NT2/D1 (cell line): ENCODE measurements at regions not wholly inside any gene's neighbourhood (a gene's known extent, or its start where the extent isn't known, plus 50 kb on each side); places are given as distances from the start of the nearest gene placed in this dataset.

ENCODE experiments used
- DNase-seq: peaks from one replicate; pipeline ENCODE4 v3.0.0-alpha.2; 2011; ENCODE audit warnings: low read depth, low spot score
- H3K27me3 ChIP-seq: 2 replicates; pipeline ENCODE4 v1.6.0; 2011; ENCODE audit warnings: mild to moderate bottlenecking; ENCODE audit not compliant: insufficient read length, insufficient read depth
- H3K36me3 ChIP-seq: 2 replicates; pipeline ENCODE4 v1.6.1; 2011; ENCODE audit warnings: mild to moderate bottlenecking, low read length, mixed read lengths; ENCODE audit not compliant: insufficient read depth, insufficient read length
- H3K4me1 ChIP-seq: 2 replicates; pipeline ENCODE4 v1.5.1; 2011; ENCODE audit not compliant: insufficient read depth, insufficient read length
- H3K4me3 ChIP-seq: 2 replicates; pipeline ENCODE4 v1.5.1; 2011; ENCODE audit warnings: low read depth; ENCODE audit not compliant: insufficient read length
- H3K9ac ChIP-seq: 2 replicates; pipeline ENCODE4 v1.6.0; 2011; ENCODE audit warnings: low read depth; ENCODE audit not compliant: insufficient read length
- H3K9me3 ChIP-seq: 2 replicates; pipeline ENCODE4 v1.5.1; 2011; ENCODE audit warnings: mild to moderate bottlenecking, low read length; ENCODE audit not compliant: insufficient read depth
- SUZ12 ChIP-seq: IDR thresholded peaks from 2 replicates; pipeline ENCODE4 v1.6.1; 2011; ENCODE audit not compliant: insufficient read length, insufficient read depth; ENCODE audit errors: extremely low read depth
- YY1 ChIP-seq: IDR thresholded peaks from 2 replicates; pipeline ENCODE4 v1.6.1; 2011; ENCODE audit not compliant: insufficient read length, insufficient read depth
- ZNF274 ChIP-seq: IDR thresholded peaks from 2 replicates; pipeline ENCODE4 v1.6.1; 2011; ENCODE audit warnings: mild to moderate bottlenecking, low read depth, low read length

GRCh38 chr1:5707566-5708345 is 284.5 kb downstream of the NPHP4 start:
- no peaks in the 10 kb centered on the region for H3K27me3 ChIP-seq
- H3K36me3 ChIP-seq: no peaks in the 10 kb centered on the region
- H3K4me3 ChIP-seq: no peak overlapping the region
- no peak for DNase-seq
- no peak overlapping the region for H3K9ac ChIP-seq
- H3K9me3 ChIP-seq: no peaks in the 10 kb centered on the region
- H3K4me1 ChIP-seq: no peaks in the 10 kb centered on the region
- TF ChIP-seq SUZ12 (no peak), YY1 (no peak), ZNF274 (no peak)

- Histone ChIP-seq H3K4me3 (no peak overlapping the region), H3K27me3 (no peaks in the 10 kb centered on the region), H3K9me3 (no peaks in the 10 kb centered on the region), H3K9ac (no peak overlapping the region), H3K36me3 (no peaks in the 10 kb centered on the region), H3K4me1 (no peaks in the 10 kb centered on the region)
- no peak for DNase-seq
- no peak for TF ChIP-seq YY1
- TF ChIP-seq SUZ12: no peak
Measured at GRCh38 chr1:5706239-5706638, 286.0 kb downstream of the NPHP4 start.

GRCh38 chr1:5705751-5706150 is 286.5 kb downstream of the NPHP4 start:
- TF ChIP-seq ZNF274: no peak
- TF ChIP-seq YY1: no peak
- TF ChIP-seq SUZ12: no peak
- Histone ChIP-seq H3K36me3 (no peaks in the 10 kb centered on the region), H3K27me3 (no peaks in the 10 kb centered on the region), H3K9me3 (no peaks in the 10 kb centered on the region), H3K9ac (no peak overlapping the region), H3K4me1 (no peaks in the 10 kb centered on the region), H3K4me3 (no peak overlapping the region)
- no peak for DNase-seq

- Histone ChIP-seq H3K4me3 (no peak overlapping the region), H3K4me1 (no peaks in the 10 kb centered on the region), H3K27me3 (no peaks in the 10 kb centered on the region), H3K9ac (no peak overlapping the region), H3K36me3 (no peaks in the 10 kb centered on the region), H3K9me3 (no peaks in the 10 kb centered on the region)
- DNase-seq: no peak
- no peak for TF ChIP-seq ZNF274
- no peak for TF ChIP-seq YY1
- no peak for TF ChIP-seq SUZ12
Measured at GRCh38 chr1:5704561-5705514, 287.4 kb downstream of the NPHP4 start.

GRCh38 chr1:5701642-5702041 is 290.6 kb downstream of the NPHP4 start:
- H3K9me3 ChIP-seq: no peaks in the 10 kb centered on the region
- peaks cover 3% of the 10 kb centered on the region for H3K4me1 ChIP-seq
- no peaks in the 10 kb centered on the region for H3K36me3 ChIP-seq
- H3K9ac ChIP-seq: no peak overlapping the region
- H3K4me3 ChIP-seq: no peak overlapping the region
- H3K27me3 ChIP-seq: no peaks in the 10 kb centered on the region
- TF ChIP-seq SUZ12: no peak
- TF ChIP-seq YY1: no peak
- no peak for TF ChIP-seq ZNF274
- no peak for DNase-seq

GRCh38 chr1:5693568-5693967 is 298.7 kb downstream of the NPHP4 start:
- no peak overlapping the region for H3K4me3 ChIP-seq
- TF ChIP-seq YY1 (no peak), ZNF274 (no peak), SUZ12 (no peak)

GRCh38 chr1:5692664-5693063 is 299.6 kb downstream of the NPHP4 start:
- H3K27me3 ChIP-seq: no peaks in the 10 kb centered on the region
- peaks cover 10% of the 10 kb centered on the region for H3K4me1 ChIP-seq
- no peak overlapping the region for H3K9ac ChIP-seq
- no peak overlapping the region for H3K4me3 ChIP-seq
- H3K36me3 ChIP-seq: no peaks in the 10 kb centered on the region
- TF ChIP-seq SUZ12 (no peak), YY1 (no peak), ZNF274 (no peak)
- no peak for DNase-seq
- H3K9me3 ChIP-seq: no peaks in the 10 kb centered on the region

More at GRCh38 chr1:5693568-5693967, 298.7 kb downstream of the NPHP4 start:
- Histone ChIP-seq H3K4me1 (peaks cover 13% of the 10 kb centered on the region), H3K9me3 (no peaks in the 10 kb centered on the region), H3K36me3 (no peaks in the 10 kb centered on the region), H3K27me3 (no peaks in the 10 kb centered on the region), H3K9ac (no peak overlapping the region)
- no peak for DNase-seq
